ENCODE measurements at regions not wholly inside any gene's neighbourhood (a gene's known extent, or its start where the extent isn't known, plus 50 kb on each side); places are given as distances from the start of the nearest gene placed in this dataset.

DNA sequence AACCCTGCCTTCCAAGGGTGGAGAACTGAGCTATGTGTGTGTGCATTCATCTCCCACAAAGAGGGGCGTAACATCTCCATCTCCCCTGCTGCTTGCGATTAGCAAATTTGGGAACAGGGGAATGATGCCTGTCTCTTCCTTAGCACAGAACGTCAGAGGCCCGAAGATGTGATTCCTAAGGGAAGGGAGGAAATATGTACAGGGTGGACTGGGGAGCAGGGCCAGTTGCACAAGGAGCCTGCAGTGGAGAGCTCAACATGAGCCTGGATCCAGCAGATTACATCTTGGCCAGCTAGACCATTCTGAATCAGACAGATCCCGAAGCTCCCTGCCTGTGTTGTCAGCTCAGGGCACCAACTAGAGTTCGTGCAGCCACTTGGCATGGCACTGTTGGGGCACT lies 118.1 kb downstream of the NGF start:
- TF ChIP-seq, protein P1, sequence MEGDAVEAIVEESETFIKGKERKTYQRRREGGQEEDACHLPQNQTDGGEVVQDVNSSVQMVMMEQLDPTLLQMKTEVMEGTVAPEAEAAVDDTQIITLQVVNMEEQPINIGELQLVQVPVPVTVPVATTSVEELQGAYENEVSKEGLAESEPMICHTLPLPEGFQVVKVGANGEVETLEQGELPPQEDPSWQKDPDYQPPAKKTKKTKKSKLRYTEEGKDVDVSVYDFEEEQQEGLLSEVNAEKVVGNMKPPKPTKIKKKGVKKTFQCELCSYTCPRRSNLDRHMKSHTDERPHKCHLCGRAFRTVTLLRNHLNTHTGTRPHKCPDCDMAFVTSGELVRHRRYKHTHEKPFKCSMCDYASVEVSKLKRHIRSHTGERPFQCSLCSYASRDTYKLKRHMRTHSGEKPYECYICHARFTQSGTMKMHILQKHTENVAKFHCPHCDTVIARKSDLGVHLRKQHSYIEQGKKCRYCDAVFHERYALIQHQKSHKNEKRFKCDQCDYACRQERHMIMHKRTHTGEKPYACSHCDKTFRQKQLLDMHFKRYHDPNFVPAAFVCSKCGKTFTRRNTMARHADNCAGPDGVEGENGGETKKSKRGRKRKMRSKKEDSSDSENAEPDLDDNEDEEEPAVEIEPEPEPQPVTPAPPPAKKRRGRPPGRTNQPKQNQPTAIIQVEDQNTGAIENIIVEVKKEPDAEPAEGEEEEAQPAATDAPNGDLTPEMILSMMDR (IDR thresholded peaks at IDR 0.05; ENCODE audit: low read length), result no peak
- TF ChIP-seq EZH2 (optimal IDR thresholded peaks at IDR 0.05; ENCODE audit: low read depth, low read length) (no peak), EZH2phosphoT487 (IDR thresholded peaks at IDR 0.05; ENCODE audit: low read length) (no peak)

Measured in MM.1S (cell line).